HCT116 (cell line): ENCODE measurements at regions not wholly inside any gene's neighbourhood (a gene's known extent, or its start where the extent isn't known, plus 50 kb on each side); places are given as distances from the start of the nearest gene placed in this dataset.

Source experiments
- ATAC-seq: fragments of 200-7000 bp; cut with Tn5 transposase; 2 replicates; pipeline ENCODE4 v1.9.1; 2020; ENCODE audit warnings: mild to moderate bottlenecking, moderate library complexity
- BruUV-seq: library from RNA; stranded (reverse); fragments of 400-500 nt; replicated peaks from 2 replicates; lab custom pipeline; 2021; lab: Mats Ljungman, UMichigan
- CTCF ChIA-PET: fragments of 300-600 bp; sonication (Branson Sonifier 250); formaldehyde crosslinking; loops from one replicate; lab custom pipeline; 2021; ENCODE audit warnings: antibody characterized with exemption; lab: Charles Lee
- POLR2A ChIA-PET: fragments of 300-600, 350-600 bp; sonication (Branson Sonifier 250); formaldehyde crosslinking; loops from one replicate; lab custom pipeline; 2021; ENCODE audit warnings: antibody characterized with exemption; lab: Charles Lee
- RAD21 ChIA-PET, 2 experiments: fragments of 300-600 bp; sonication (Branson Sonifier 250); formaldehyde crosslinking; loops; one replicate each; lab custom pipeline; 2023; ENCODE audit warnings: low total read pairs in 2 of 2; ENCODE audit not compliant: uncharacterized antibody in 2 of 2, unreplicated experiment in 2 of 2, low non-redundant PET in 1 of 2; lab: Charles Lee
- DNase-seq: peaks from one replicate; pipeline ENCODE4 v3.0.0-alpha.2; 2010; ENCODE audit warnings: low read depth, low spot score
- H2AFZ ChIP-seq: fragments of 200-600 bp; shearing (Covaris generic), sonication (generic); 2 replicates; pipeline ENCODE4 v1.6.1; 2017; ENCODE audit warnings: low read depth, mixed run types, mixed read lengths, antibody characterized with exemption, low read length; ENCODE audit not compliant: poor library complexity, severe bottlenecking
- H3K27ac ChIP-seq: 2 replicates; pipeline ENCODE4 v1.5.1; 2012; ENCODE audit warnings: low read depth, low read length
- H3K27me3 ChIP-seq: fragments of 200-600 bp; sonication (generic); 2 replicates; pipeline ENCODE4 v1.6.1; 2016; ENCODE audit warnings: mixed run types, low read length, mixed read lengths; ENCODE audit not compliant: insufficient read depth
- H3K36me3 ChIP-seq, 2 experiments: fragments of 200-500 bp in 1 of 2; fragments of 200-600 bp in 1 of 2; sonication (Bioruptor generic) in 1 of 2; sonication (generic) in 1 of 2; 2 replicates each; pipeline versions ENCODE4 v1.5.1 to v1.6.1; 2014 to 2016; ENCODE audit warnings: low read length in 2 of 2, inconsistent platforms in 1 of 2, mixed read lengths in 1 of 2, mixed run types in 1 of 2; ENCODE audit not compliant: insufficient read depth in 2 of 2, control insufficient read depth in 1 of 2
- H3K4me1 ChIP-seq, 2 experiments: fragments of 200-600 bp in 1 of 2; sonication (generic) in 1 of 2; 2 replicates each; pipeline versions ENCODE4 v1.5.1 to v1.6.1; 2012 to 2017; ENCODE audit warnings: low read length in 2 of 2, inconsistent platforms in 1 of 2, mild to moderate bottlenecking in 1 of 2, mixed read lengths in 1 of 2, mixed run types in 1 of 2, moderate library complexity in 1 of 2; ENCODE audit not compliant: insufficient read depth in 2 of 2, control insufficient read depth in 1 of 2
- H3K4me2 ChIP-seq: fragments of 200-600 bp; sonication (generic); 2 replicates; pipeline ENCODE4 v1.6.1; 2017; ENCODE audit warnings: mixed run types, low read length, mixed read lengths
- H3K4me3 ChIP-seq, 2 experiments: fragments of 200-600 bp in 1 of 2; sonication (generic) in 1 of 2; replicated peaks in 1 of 2; 2 replicates each; pipeline ENCODE4 v1.5.1; 2011 to 2016; ENCODE audit warnings: low read length in 2 of 2, control low read depth in 1 of 2, low read depth in 1 of 2, mild to moderate bottlenecking in 1 of 2, mixed read lengths in 1 of 2, mixed run types in 1 of 2
- H3K79me2 ChIP-seq: fragments of 200-600 bp; sonication (generic); 2 replicates; pipeline ENCODE4 v1.6.1; 2017; ENCODE audit warnings: mild to moderate bottlenecking, mixed run types, low read length, moderate library complexity, mixed read lengths; ENCODE audit not compliant: insufficient read depth
- H3K9ac ChIP-seq: fragments of 200-600 bp; sonication (generic); 2 replicates; pipeline ENCODE4 v1.6.1; 2016; ENCODE audit warnings: low read length, mixed read lengths
- H3K9me2 ChIP-seq: fragments of 200-600 bp; sonication (generic), shearing (Covaris generic); 2 replicates; pipeline ENCODE4 v1.6.1; 2017; ENCODE audit warnings: mixed run types, mild to moderate bottlenecking, moderate library complexity; ENCODE audit not compliant: insufficient read depth
- H3K9me3 ChIP-seq, 2 experiments: fragments of 200-500 bp in 1 of 2; fragments of 200-600 bp in 1 of 2; sonication (Bioruptor generic) in 1 of 2; sonication (generic) in 1 of 2; 2 replicates each; pipeline ENCODE4 v1.6.1; 2014 to 2017; ENCODE audit warnings: low read length in 2 of 2, mixed read lengths in 2 of 2, inconsistent platforms in 1 of 2, low read depth in 1 of 2, mild to moderate bottlenecking in 1 of 2, mixed run types in 1 of 2, moderate library complexity in 1 of 2; ENCODE audit not compliant: control insufficient read depth in 1 of 2, insufficient read depth in 1 of 2
- H4K20me1 ChIP-seq: fragments of 200-600 bp; sonication (generic), shearing (Covaris generic); 2 replicates; pipeline ENCODE4 v1.6.1; 2017; ENCODE audit warnings: mixed run types, mild to moderate bottlenecking, moderate library complexity; ENCODE audit not compliant: insufficient read depth
- ATF3 ChIP-seq: IDR thresholded peaks from 2 replicates; pipeline ENCODE4 v1.6.1; 2012
- CEBPB ChIP-seq: IDR thresholded peaks from 2 replicates; pipeline ENCODE4 v1.6.1; 2012; ENCODE audit warnings: low read depth
- CTCF ChIP-seq, 3 experiments: fragments of 200-600 bp in 1 of 3; sonication (generic) in 1 of 3; IDR thresholded peaks in 2 of 3; conservative IDR thresholded peaks in 1 of 3; 2 replicates each; pipeline ENCODE4 v1.5.1; 2012 to 2017; ENCODE audit warnings: low read depth in 2 of 3, low read length in 2 of 3, antibody characterized with exemption in 1 of 3, borderline replicate concordance in 1 of 3, control low read depth in 1 of 3, mild to moderate bottlenecking in 1 of 3, mixed read lengths in 1 of 3, mixed run types in 1 of 3, moderate library complexity in 1 of 3; ENCODE audit not compliant: insufficient read depth in 1 of 3
- EGR1 ChIP-seq: IDR thresholded peaks from 2 replicates; pipeline ENCODE4 v1.6.1; 2012; ENCODE audit warnings: low read depth
- EZH2 ChIP-seq: fragments of 200-600 bp; sonication (generic); IDR thresholded peaks from 2 replicates; pipeline ENCODE4 v1.6.1; 2017; ENCODE audit warnings: antibody characterized with exemption, mixed run types
- FOSL1 ChIP-seq: IDR thresholded peaks from 2 replicates; pipeline ENCODE4 v1.6.1; 2012; ENCODE audit warnings: low read depth
- JUND ChIP-seq: IDR thresholded peaks from 2 replicates; pipeline ENCODE4 v1.6.1; 2012
- MAX ChIP-seq: IDR thresholded peaks from 2 replicates; pipeline ENCODE4 v1.6.1; 2012
- POLR2A ChIP-seq: IDR thresholded peaks from 2 replicates; pipeline ENCODE4 v1.7.0; 2011; ENCODE audit warnings: borderline replicate concordance; ENCODE audit not compliant: insufficient read depth, insufficient read length; ENCODE audit errors: extremely low read depth
- POLR2AphosphoS5 ChIP-seq: IDR thresholded peaks from 2 replicates; pipeline ENCODE4 v1.6.1; 2011; ENCODE audit warnings: mild to moderate bottlenecking, low read depth, low read length, moderate library complexity
- RAD21 ChIP-seq: IDR thresholded peaks from 2 replicates; pipeline ENCODE4 v1.6.1; 2012; ENCODE audit warnings: low read depth, mild to moderate bottlenecking
- SP1 ChIP-seq: IDR thresholded peaks from 2 replicates; pipeline ENCODE4 v1.6.1; 2012; ENCODE audit warnings: low read depth
- ZBTB33 ChIP-seq: IDR thresholded peaks from 2 replicates; pipeline ENCODE4 v1.6.1; 2011; ENCODE audit warnings: mild to moderate bottlenecking, low read length, moderate library complexity; ENCODE audit not compliant: insufficient replicate concordance; ENCODE audit errors: extremely low read depth
- intact Hi-C: fragments of 100-400 bp; cut with micrococcal nuclease; formaldehyde crosslinking; loops from 2 replicates; pipeline ENCODE4 v1.10.0; 2022

- BruUV-seq: no TSS peak
- Histone ChIP-seq H3K27me3 (no peaks in the 10 kb centered on the region), H4K20me1 (no peaks in the 10 kb centered on the region), H3K36me3 (no peaks in the 10 kb centered on the region)
- ATAC-seq: no peak
- POLR2A ChIA-PET: no interaction called here
- intact Hi-C loops: no loop called here
- TF ChIP-seq EZH2 (no peak), EGR1 (no peak), MAX (no peak), JUND (no peak), ZBTB33 (no peak)
- TF ChIP-seq, all 23 proteins: peak for 0
- CTCF ChIA-PET: no interaction called here
- Histone ChIP-seq H3K79me2 (no peaks in the 10 kb centered on the region), H3K4me2 (no peak overlapping the region), H3K4me3 (no peak overlapping the region), H3K4me1 (no peaks in the 10 kb centered on the region), H3K27ac (no peak overlapping the region), H3K9ac (no peak overlapping the region), H2AFZ (no peak overlapping the region), H3K9me3 (peaks cover 13 to 14% of the 10 kb centered on the region in 2 experiments; a peak in 3 of 4 replicates), H3K9me2 (no peaks in the 10 kb centered on the region)
- RAD21 ChIA-PET: no interaction called here
- DNase-seq: no peak
These were observed 571.0 kb downstream of the CDH8 start for GRCh38 chr16:61465285-61465684.

- no peaks in the 10 kb centered on the region for H3K36me3 ChIP-seq
- POLR2A ChIA-PET: no interaction called here
- TF ChIP-seq RAD21 (no peak), POLR2AphosphoS5 (no peak), ATF3 (no peak), POLR2A (no peak), SP1 (no peak), CEBPB (no peak), MAX (no peak), JUND (no peak), CTCF (IDR thresholded peaks at IDR 0.05 in 2 of 3, conservative IDR thresholded peaks at IDR 0.05 in 1 of 3; ENCODE audit: borderline replicate concordance in 1 of 3, insufficient read depth in 1 of 3, low read depth in 2 of 3, low read length in 2 of 3) (no peak), FOSL1 (no peak)
- BruUV-seq: no TSS peak
- ATAC-seq: no peak
- intact Hi-C loops: no loop called here
- H4K20me1 ChIP-seq: no peaks in the 10 kb centered on the region
- H3K4me1 ChIP-seq: no peaks in the 10 kb centered on the region
- no peaks in the 10 kb centered on the region for H3K79me2 ChIP-seq
- H3K4me2 ChIP-seq: no peak overlapping the region
- H3K9ac ChIP-seq: no peak overlapping the region
- RAD21 ChIA-PET: no interaction called here
- no peak overlapping the region for H3K27ac ChIP-seq
- H3K27me3 ChIP-seq: no peaks in the 10 kb centered on the region
- peaks cover 3 to 18% of the 10 kb centered on the region in 2 experiments; a peak in 2 of 4 replicates for H3K9me3 ChIP-seq
- H3K4me3 ChIP-seq: no peak overlapping the region
- DNase-seq: no peak
- no peaks in the 10 kb centered on the region for H3K9me2 ChIP-seq
- CTCF ChIA-PET: no interaction called here
- H2AFZ ChIP-seq: no peak overlapping the region
These were observed 576.2 kb downstream of the CDH8 start for GRCh38 chr16:61460020-61460419.
